ENCODE measurements at regions not wholly inside any gene's neighbourhood (a gene's known extent, or its start where the extent isn't known, plus 50 kb on each side); places are given as distances from the start of the nearest gene placed in this dataset.

GRCh38 chr16:17780181-17780580, 309.4 kb upstream of the XYLT1 start:
- no peak for TF ChIP-seq CTCF (IDR thresholded peaks at IDR 0.05)
- H3K4me3 ChIP-seq: no peak overlapping the region
- intact Hi-C loops (cut with DNase I): no loop called here
- no peaks in the 10 kb centered on the region for H3K9me3 ChIP-seq
- H3K36me3 ChIP-seq: no peaks in the 10 kb centered on the region
- no peak overlapping the region for H3K27ac ChIP-seq
- no peaks in the 10 kb centered on the region for H3K4me1 ChIP-seq
- H3K9ac ChIP-seq (ENCODE audit: low read depth in 2 of 2, low read length in 2 of 2): no peak overlapping the region
- no peaks in the 10 kb centered on the region for H3K27me3 ChIP-seq
- no peak for DNase-seq

- no peaks in the 10 kb centered on the region for H3K36me3 ChIP-seq
- no peaks in the 10 kb centered on the region for H3K4me1 ChIP-seq
- H3K9ac ChIP-seq (ENCODE audit: low read depth in 2 of 2, low read length in 2 of 2): no peak overlapping the region
- no peaks in the 10 kb centered on the region for H3K9me3 ChIP-seq
- no peak for DNase-seq
- H3K27ac ChIP-seq: no peak overlapping the region
- H3K27me3 ChIP-seq: no peaks in the 10 kb centered on the region
- no peak overlapping the region for H3K4me3 ChIP-seq
- intact Hi-C loops (cut with DNase I): no loop called here
- TF ChIP-seq CTCF (IDR thresholded peaks at IDR 0.05): no peak
Observed at GRCh38 chr16:17777408-17777863, 306.7 kb upstream of the XYLT1 start.

- Histone ChIP-seq H3K27me3 (no peaks in the 10 kb centered on the region), H3K4me1 (no peaks in the 10 kb centered on the region), H3K36me3 (no peaks in the 10 kb centered on the region), H3K9me3 (no peaks in the 10 kb centered on the region), H3K4me3 (no peak overlapping the region), H3K9ac (ENCODE audit: low read depth in 2 of 2, low read length in 2 of 2) (no peak overlapping the region), H3K27ac (no peak overlapping the region)
- intact Hi-C loops (cut with DNase I): no loop called here
- no peak for TF ChIP-seq CTCF (IDR thresholded peaks at IDR 0.05)
- DNase-seq: no peak
Observed at GRCh38 chr16:17776888-17777287, 306.1 kb upstream of the XYLT1 start.

- Histone ChIP-seq H3K36me3 (no peaks in the 10 kb centered on the region), H3K9me3 (no peaks in the 10 kb centered on the region), H3K27me3 (no peaks in the 10 kb centered on the region), H3K9ac (ENCODE audit: low read depth in 2 of 2, low read length in 2 of 2) (no peak overlapping the region), H3K27ac (no peak overlapping the region), H3K4me1 (no peaks in the 10 kb centered on the region), H3K4me3 (no peak overlapping the region)
- intact Hi-C loops (cut with DNase I): no loop called here
- TF ChIP-seq CTCF (IDR thresholded peaks at IDR 0.05): no peak
- DNase-seq: no peak
Observed at GRCh38 chr16:17776465-17776864, 305.7 kb upstream of the XYLT1 start.

GRCh38 chr16:17775061-17775460, 304.3 kb upstream of the XYLT1 start:
- no peak for TF ChIP-seq CTCF (IDR thresholded peaks at IDR 0.05)
- no peak for DNase-seq
- no peaks in the 10 kb centered on the region for H3K4me1 ChIP-seq
- H3K9me3 ChIP-seq: no peaks in the 10 kb centered on the region
- no peak overlapping the region for H3K9ac ChIP-seq (ENCODE audit: low read depth in 2 of 2, low read length in 2 of 2)
- H3K4me3 ChIP-seq: no peak overlapping the region
- no peaks in the 10 kb centered on the region for H3K27me3 ChIP-seq
- no peaks in the 10 kb centered on the region for H3K36me3 ChIP-seq
- intact Hi-C loops (cut with DNase I): no loop called here
- no peak overlapping the region for H3K27ac ChIP-seq

- no peak overlapping the region for H3K27ac ChIP-seq
- no peaks in the 10 kb centered on the region for H3K27me3 ChIP-seq
- no peak for TF ChIP-seq CTCF (IDR thresholded peaks at IDR 0.05)
- intact Hi-C loops (cut with DNase I): no loop called here
- H3K36me3 ChIP-seq: no peaks in the 10 kb centered on the region
- no peak overlapping the region for H3K9ac ChIP-seq (ENCODE audit: low read depth in 2 of 2, low read length in 2 of 2)
- DNase-seq: no peak
- no peak overlapping the region for H3K4me3 ChIP-seq
- H3K9me3 ChIP-seq: no peaks in the 10 kb centered on the region
- H3K4me1 ChIP-seq: no peaks in the 10 kb centered on the region
Observed at GRCh38 chr16:17773698-17774101, 302.9 kb upstream of the XYLT1 start.
